ENCODE measurements at regions not wholly inside any gene's neighbourhood (a gene's known extent, or its start where the extent isn't known, plus 50 kb on each side); places are given as distances from the start of the nearest gene placed in this dataset.

DNA sequence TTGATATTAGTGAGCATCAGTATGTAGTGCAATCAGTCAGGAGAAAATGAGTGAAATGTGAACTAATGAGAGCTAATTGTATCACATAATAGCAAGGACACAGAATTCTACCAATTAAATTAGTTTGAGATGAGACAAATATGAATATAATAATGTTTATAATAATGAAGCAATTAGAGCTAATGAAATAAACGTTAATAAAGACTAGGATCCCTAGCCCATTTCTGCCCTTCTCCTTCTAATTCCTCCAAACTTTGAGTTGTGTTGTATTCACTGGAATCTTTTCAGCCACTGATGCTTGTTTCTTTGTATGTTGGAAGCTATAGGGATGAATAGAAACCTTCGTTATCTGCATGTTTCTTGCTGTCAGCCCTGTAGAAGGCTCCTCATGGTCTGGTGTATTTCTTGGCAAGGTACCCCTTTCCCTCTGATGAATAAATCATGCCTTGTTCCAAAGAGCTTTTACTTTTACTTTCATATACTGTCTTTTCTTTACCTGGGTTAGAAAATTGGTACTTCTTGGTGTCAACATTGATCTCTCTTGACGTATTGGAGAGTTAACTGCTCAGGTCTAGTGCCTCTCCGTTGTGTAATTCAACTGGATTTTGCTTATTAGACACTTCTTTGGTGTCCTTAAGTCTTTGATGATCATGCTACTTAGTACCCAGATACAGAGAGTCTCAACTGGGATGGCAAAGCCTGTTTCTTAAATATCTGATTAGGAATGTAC, 154.8 kb downstream of the PTCSC3 start:
- TF ChIP-seq, protein P1, sequence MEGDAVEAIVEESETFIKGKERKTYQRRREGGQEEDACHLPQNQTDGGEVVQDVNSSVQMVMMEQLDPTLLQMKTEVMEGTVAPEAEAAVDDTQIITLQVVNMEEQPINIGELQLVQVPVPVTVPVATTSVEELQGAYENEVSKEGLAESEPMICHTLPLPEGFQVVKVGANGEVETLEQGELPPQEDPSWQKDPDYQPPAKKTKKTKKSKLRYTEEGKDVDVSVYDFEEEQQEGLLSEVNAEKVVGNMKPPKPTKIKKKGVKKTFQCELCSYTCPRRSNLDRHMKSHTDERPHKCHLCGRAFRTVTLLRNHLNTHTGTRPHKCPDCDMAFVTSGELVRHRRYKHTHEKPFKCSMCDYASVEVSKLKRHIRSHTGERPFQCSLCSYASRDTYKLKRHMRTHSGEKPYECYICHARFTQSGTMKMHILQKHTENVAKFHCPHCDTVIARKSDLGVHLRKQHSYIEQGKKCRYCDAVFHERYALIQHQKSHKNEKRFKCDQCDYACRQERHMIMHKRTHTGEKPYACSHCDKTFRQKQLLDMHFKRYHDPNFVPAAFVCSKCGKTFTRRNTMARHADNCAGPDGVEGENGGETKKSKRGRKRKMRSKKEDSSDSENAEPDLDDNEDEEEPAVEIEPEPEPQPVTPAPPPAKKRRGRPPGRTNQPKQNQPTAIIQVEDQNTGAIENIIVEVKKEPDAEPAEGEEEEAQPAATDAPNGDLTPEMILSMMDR (IDR thresholded peaks at IDR 0.05; ENCODE audit: low read depth, low read length, missing input control) = no peak
- TF ChIP-seq ATF3 (IDR thresholded peaks at IDR 0.05) (no peak), HNF4G (IDR thresholded peaks at IDR 0.05) (no peak), FOXA1 (IDR thresholded peaks at IDR 0.05) (no peak), REST (IDR thresholded peaks at IDR 0.05) (no peak), YY1 (IDR thresholded peaks at IDR 0.05) (no peak), SP1 (IDR thresholded peaks at IDR 0.05) (no peak), EGR1 (IDR thresholded peaks at IDR 0.05; ENCODE audit: low read depth in 2 of 2) (no peak), RAD21 (IDR thresholded peaks at IDR 0.05) (no peak), GABPA (IDR thresholded peaks at IDR 0.05 in 1 of 2, conservative IDR thresholded peaks at IDR 0.05 in 1 of 2) (no peak), TAF1 (conservative IDR thresholded peaks at IDR 0.05) (no peak), FOXA2 (IDR thresholded peaks at IDR 0.05) (no peak)
- TF ChIP-seq, protein P2, sequence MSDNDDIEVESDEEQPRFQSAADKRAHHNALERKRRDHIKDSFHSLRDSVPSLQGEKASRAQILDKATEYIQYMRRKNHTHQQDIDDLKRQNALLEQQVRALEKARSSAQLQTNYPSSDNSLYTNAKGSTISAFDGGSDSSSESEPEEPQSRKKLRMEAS (IDR thresholded peaks at IDR 0.05) = no peak
